GM13976 (cell line): ENCODE measurements at regions not wholly inside any gene's neighbourhood (a gene's known extent, or its start where the extent isn't known, plus 50 kb on each side); places are given as distances from the start of the nearest gene placed in this dataset.

Experiments
- DNase-seq: peaks from one replicate; pipeline ENCODE4 v3.0.0; 2012; ENCODE audit warnings: low spot score
- CTCF ChIP-seq: IDR thresholded peaks from 2 replicates; pipeline ENCODE4 v1.5.1; 2012; ENCODE audit warnings: borderline replicate concordance, mild to moderate bottlenecking; ENCODE audit not compliant: insufficient read depth; ENCODE audit errors: extremely low read depth, missing control alignments, control extremely low read depth
- in situ Hi-C: fragments of 300-500 bp; cut with MboI; formaldehyde crosslinking; loops from one replicate; pipeline ENCODE4 v1.12.0; 2022; ENCODE audit warnings: low sequenced_read_pairs, mixed read lengths, inconsistent platforms; ENCODE audit not compliant: unreplicated experiment

- in situ Hi-C loops, result no loop called here
- no peak for DNase-seq
- no peak for TF ChIP-seq CTCF
Observed at GRCh38 chr2:36203366-36203765, 152.2 kb upstream of the CRIM1 start.

- no peak for DNase-seq
- in situ Hi-C loops, result no loop called here
- TF ChIP-seq CTCF, result no peak
Observed at GRCh38 chr2:36197181-36197971, 158.2 kb upstream of the CRIM1 start.

GRCh38 chr2:36193680-36194079 lies 161.9 kb upstream of the CRIM1 start:
- DNase-seq, result no peak
- TF ChIP-seq CTCF, result no peak
- in situ Hi-C loops, result no loop called here

GRCh38 chr2:36192983-36193382 lies 162.6 kb upstream of the CRIM1 start:
- in situ Hi-C loops, result no loop called here
- no peak for TF ChIP-seq CTCF
- no peak for DNase-seq

DNA sequence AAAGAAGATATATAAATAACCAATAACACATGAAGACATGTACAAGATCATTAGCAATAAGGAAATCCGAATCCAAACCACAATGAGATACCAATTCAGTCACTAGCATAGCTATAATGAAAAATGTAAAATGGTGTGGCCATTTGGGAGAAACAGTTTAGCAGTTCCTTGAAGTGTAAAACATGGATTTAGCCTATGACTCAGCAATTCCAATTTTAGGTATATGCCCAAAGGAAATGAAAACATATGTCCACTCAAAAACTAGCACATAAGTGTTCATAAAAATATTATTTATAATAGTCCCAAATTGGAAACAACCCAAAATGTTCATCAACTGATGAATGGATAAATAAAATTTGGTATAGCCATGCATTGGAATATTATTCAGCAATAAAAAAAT lies 165.5 kb upstream of the CRIM1 start:
- DNase-seq, result no peak
- TF ChIP-seq CTCF, result no peak
- in situ Hi-C loops, result no loop called here

DNA sequence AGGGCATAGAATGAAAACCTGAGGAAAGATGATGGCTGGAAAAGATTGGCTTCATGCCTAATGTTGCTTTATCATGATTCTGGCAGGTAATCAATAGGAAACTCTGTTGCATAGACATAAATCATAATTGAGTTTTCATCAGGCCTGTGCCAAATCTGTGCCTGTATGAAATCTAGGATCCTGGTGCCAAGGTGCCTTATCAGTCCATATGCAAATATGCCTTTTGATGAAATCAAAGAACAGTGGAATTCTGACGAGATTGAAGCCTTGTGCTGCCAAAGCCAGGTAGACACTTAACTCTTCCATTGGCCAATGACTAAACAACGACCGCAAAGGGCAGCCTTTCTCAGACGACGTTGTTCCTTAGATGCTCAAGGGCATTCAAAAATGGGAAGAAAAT lies 170.0 kb upstream of the CRIM1 start:
- in situ Hi-C loops, result no loop called here
- no peak for TF ChIP-seq CTCF

More for the DNA sequence above, 170.0 kb upstream of the CRIM1 start:
- DNase-seq, result no peak
